SU-DHL-6 (cell line): ENCODE measurements at regions not wholly inside any gene's neighbourhood (a gene's known extent, or its start where the extent isn't known, plus 50 kb on each side); places are given as distances from the start of the nearest gene placed in this dataset.

ENCODE experiments used
- CTCF ChIP-seq: fragments of 200-600 bp; sonication (generic); IDR thresholded peaks from one replicate; pipeline ENCODE4 v1.5.1; 2017; ENCODE audit warnings: antibody characterized with exemption, mild to moderate bottlenecking, low read length, moderate library complexity; ENCODE audit not compliant: insufficient read depth, poor library complexity, severe bottlenecking
- EZH2phosphoT487 ChIP-seq: fragments of 200-600 bp; sonication (generic), shearing (Covaris generic); conservative IDR thresholded peaks from 2 replicates; pipeline ENCODE4 v1.6.1; 2018; ENCODE audit warnings: mild to moderate bottlenecking, antibody characterized with exemption, low read length, moderate library complexity, mixed read lengths

GRCh38 chr9:84502066-84502465, 161.5 kb upstream of the SLC28A3 start:
- TF ChIP-seq CTCF (no peak), EZH2phosphoT487 (no peak)
